PC-3 (cell line): ENCODE measurements at regions not wholly inside any gene's neighbourhood (a gene's known extent, or its start where the extent isn't known, plus 50 kb on each side); places are given as distances from the start of the nearest gene placed in this dataset.

Experiments
- CTCF ChIP-seq: fragments of 300-600 bp; sonication (generic); conservative IDR thresholded peaks from 2 replicates; pipeline ENCODE4 v1.5.1; 2017; ENCODE audit warnings: antibody characterized with exemption, low read depth, mild to moderate bottlenecking, low read length
- EZH2 ChIP-seq: fragments of 300-600 bp; sonication (generic); IDR thresholded peaks from one replicate; pipeline ENCODE4 v1.6.1; 2017; ENCODE audit warnings: antibody characterized with exemption, mild to moderate bottlenecking, low read length; ENCODE audit not compliant: unreplicated experiment

- no peak for TF ChIP-seq CTCF
- TF ChIP-seq EZH2 = no peak
Observed at GRCh38 chr15:87743562-87743961, 513.0 kb downstream of the NTRK3 start.
